ENCODE measurements at regions not wholly inside any gene's neighbourhood (a gene's known extent, or its start where the extent isn't known, plus 50 kb on each side); places are given as distances from the start of the nearest gene placed in this dataset.

DNA sequence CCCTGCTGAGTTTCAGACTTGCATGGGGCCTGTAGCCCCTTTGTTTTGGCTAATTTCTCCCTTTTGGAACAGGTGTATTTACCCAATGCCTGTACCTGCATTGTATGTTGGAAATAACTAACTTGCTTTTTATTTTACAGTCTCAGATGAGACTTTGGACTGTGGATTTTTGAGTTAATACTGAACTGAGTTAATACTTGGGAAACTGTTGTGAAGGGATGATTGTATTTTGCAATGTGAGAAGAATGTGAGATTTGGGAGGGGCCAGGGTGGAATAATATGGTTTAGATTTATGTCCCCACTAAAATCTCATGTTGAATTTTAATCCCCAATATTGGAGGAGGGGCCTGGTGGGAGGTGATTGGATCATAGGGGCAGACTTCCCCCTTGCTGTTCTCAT lies 99.1 kb upstream of the IRAK1BP1 start:
- TF ChIP-seq MZF1 (CRISPR knock-in tag; IDR thresholded peaks at IDR 0.05; ENCODE audit: borderline replicate concordance) (no peak), POLR2A (IDR thresholded peaks at IDR 0.05; ENCODE audit: insufficient read depth in 1 of 2, low read depth in 2 of 2, low read length in 2 of 2) (no peak), ZNF768 (CRISPR knock-in tag; IDR thresholded peaks at IDR 0.05) (no peak), CCAR2 (optimal IDR thresholded peaks at IDR 0.05; ENCODE audit: low read depth, low read length) (no peak)
- TF ChIP-seq, protein P1, sequence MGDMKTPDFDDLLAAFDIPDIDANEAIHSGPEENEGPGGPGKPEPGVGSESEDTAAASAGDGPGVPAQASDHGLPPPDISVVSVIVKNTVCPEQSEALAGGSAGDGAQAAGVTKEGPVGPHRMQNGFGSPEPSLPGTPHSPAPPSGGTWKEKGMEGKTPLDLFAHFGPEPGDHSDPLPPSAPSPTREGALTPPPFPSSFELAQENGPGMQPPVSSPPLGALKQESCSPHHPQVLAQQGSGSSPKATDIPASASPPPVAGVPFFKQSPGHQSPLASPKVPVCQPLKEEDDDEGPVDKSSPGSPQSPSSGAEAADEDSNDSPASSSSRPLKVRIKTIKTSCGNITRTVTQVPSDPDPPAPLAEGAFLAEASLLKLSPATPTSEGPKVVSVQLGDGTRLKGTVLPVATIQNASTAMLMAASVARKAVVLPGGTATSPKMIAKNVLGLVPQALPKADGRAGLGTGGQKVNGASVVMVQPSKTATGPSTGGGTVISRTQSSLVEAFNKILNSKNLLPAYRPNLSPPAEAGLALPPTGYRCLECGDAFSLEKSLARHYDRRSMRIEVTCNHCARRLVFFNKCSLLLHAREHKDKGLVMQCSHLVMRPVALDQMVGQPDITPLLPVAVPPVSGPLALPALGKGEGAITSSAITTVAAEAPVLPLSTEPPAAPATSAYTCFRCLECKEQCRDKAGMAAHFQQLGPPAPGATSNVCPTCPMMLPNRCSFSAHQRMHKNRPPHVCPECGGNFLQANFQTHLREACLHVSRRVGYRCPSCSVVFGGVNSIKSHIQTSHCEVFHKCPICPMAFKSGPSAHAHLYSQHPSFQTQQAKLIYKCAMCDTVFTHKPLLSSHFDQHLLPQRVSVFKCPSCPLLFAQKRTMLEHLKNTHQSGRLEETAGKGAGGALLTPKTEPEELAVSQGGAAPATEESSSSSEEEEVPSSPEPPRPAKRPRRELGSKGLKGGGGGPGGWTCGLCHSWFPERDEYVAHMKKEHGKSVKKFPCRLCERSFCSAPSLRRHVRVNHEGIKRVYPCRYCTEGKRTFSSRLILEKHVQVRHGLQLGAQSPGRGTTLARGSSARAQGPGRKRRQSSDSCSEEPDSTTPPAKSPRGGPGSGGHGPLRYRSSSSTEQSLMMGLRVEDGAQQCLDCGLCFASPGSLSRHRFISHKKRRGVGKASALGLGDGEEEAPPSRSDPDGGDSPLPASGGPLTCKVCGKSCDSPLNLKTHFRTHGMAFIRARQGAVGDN (CRISPR knock-in tag; IDR thresholded peaks at IDR 0.05) = no peak
- TF ChIP-seq, protein P2, sequence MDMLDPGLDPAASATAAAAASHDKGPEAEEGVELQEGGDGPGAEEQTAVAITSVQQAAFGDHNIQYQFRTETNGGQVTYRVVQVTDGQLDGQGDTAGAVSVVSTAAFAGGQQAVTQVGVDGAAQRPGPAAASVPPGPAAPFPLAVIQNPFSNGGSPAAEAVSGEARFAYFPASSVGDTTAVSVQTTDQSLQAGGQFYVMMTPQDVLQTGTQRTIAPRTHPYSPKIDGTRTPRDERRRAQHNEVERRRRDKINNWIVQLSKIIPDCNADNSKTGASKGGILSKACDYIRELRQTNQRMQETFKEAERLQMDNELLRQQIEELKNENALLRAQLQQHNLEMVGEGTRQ (IDR thresholded peaks at IDR 0.05; ENCODE audit: low read depth, low read length) = no peak
- TF ChIP-seq, protein P2 (CRISPR knock-in tag; IDR thresholded peaks at IDR 0.05; ENCODE audit: borderline replicate concordance) = no peak
